ENCODE measurements at regions not wholly inside any gene's neighbourhood (a gene's known extent, or its start where the extent isn't known, plus 50 kb on each side); places are given as distances from the start of the nearest gene placed in this dataset.

GRCh38 chr22:23380911-23381310 lies 199.2 kb downstream of the IGLL1 start (continued):
- TF ChIP-seq HIC1 (tag by site-specific recombination; IDR thresholded peaks at IDR 0.05) (no peak), ZNF324 (tag by site-specific recombination; IDR thresholded peaks at IDR 0.05) (no peak), ZNF335 (tag by site-specific recombination; conservative IDR thresholded peaks at IDR 0.05) (no peak), GLI4 (tag by site-specific recombination; IDR thresholded peaks at IDR 0.05) (no peak), ZNF837 (tag by site-specific recombination; IDR thresholded peaks at IDR 0.05) (no peak), GLIS1 (tag by site-specific recombination; IDR thresholded peaks at IDR 0.05) (no peak), ZNF677 (tag by site-specific recombination; IDR thresholded peaks at IDR 0.05) (no peak), ZNF311 (tag by site-specific recombination; IDR thresholded peaks at IDR 0.05; ENCODE audit: borderline replicate concordance) (0 out of 2 replicates have a peak, but pooled peaks have one; percentile 70), SP7 (tag by site-specific recombination; IDR thresholded peaks at IDR 0.05) (no peak), ZNF248 (tag by site-specific recombination; IDR thresholded peaks at IDR 0.05) (peak; percentile 63; the same call in 1 of the 2 replicates), ZNF555 (tag by site-specific recombination; conservative IDR thresholded peaks at IDR 0.05) (no peak), ZNF155 (tag by site-specific recombination; IDR thresholded peaks at IDR 0.05) (no peak), ZFP41 (tag by site-specific recombination; IDR thresholded peaks at IDR 0.05; ENCODE audit: borderline replicate concordance) (no peak), ZNF148 (tag by site-specific recombination; IDR thresholded peaks at IDR 0.05; ENCODE audit: borderline replicate concordance) (0 out of 2 replicates have a peak, but pooled peaks have one; percentile 82), ZIC2 (tag by site-specific recombination; IDR thresholded peaks at IDR 0.05) (no peak), ZNF366 (tag by site-specific recombination; conservative IDR thresholded peaks at IDR 0.05) (no peak), HOXC10 (CRISPR knock-in tag; IDR thresholded peaks at IDR 0.05) (no peak), ZBTB48 (tag by site-specific recombination; IDR thresholded peaks at IDR 0.05) (0 out of 2 replicates have a peak, but pooled peaks have one; percentile 10), ZNF692 (tag by site-specific recombination; IDR thresholded peaks at IDR 0.05) (no peak), ZNF747 (tag by site-specific recombination; IDR thresholded peaks at IDR 0.05) (0 out of 2 replicates have a peak, but pooled peaks have one; percentile 73), ZNF791 (tag by site-specific recombination; IDR thresholded peaks at IDR 0.05) (no peak), ZNF521 (tag by site-specific recombination; IDR thresholded peaks at IDR 0.05) (no peak; the same call in 1 of the 2 replicates), ZNF785 (tag by site-specific recombination; IDR thresholded peaks at IDR 0.05) (0 out of 2 replicates have a peak, but pooled peaks have one; percentile 25), ZNF544 (tag by site-specific recombination; IDR thresholded peaks at IDR 0.05) (0 out of 2 replicates have a peak, but pooled peaks have one; percentile 36), ZSCAN16 (tag by site-specific recombination; IDR thresholded peaks at IDR 0.05) (no peak), ZBTB21 (tag by site-specific recombination; IDR thresholded peaks at IDR 0.05) (no peak), ZNF621 (tag by site-specific recombination; IDR thresholded peaks at IDR 0.05) (no peak), ZNF16 (tag by site-specific recombination; IDR thresholded peaks at IDR 0.05; ENCODE audit: low read depth) (no peak), SALL2 (tag by site-specific recombination; IDR thresholded peaks at IDR 0.05; ENCODE audit: borderline replicate concordance) (peak; percentile 39; the same call in 1 of the 2 replicates), KLF9 (tag by site-specific recombination; IDR thresholded peaks at IDR 0.05; ENCODE audit: low read depth) (no peak), ZNF221 (tag by site-specific recombination; IDR thresholded peaks at IDR 0.05; ENCODE audit: borderline replicate concordance) (no peak)
- TF ChIP-seq, protein P1, sequence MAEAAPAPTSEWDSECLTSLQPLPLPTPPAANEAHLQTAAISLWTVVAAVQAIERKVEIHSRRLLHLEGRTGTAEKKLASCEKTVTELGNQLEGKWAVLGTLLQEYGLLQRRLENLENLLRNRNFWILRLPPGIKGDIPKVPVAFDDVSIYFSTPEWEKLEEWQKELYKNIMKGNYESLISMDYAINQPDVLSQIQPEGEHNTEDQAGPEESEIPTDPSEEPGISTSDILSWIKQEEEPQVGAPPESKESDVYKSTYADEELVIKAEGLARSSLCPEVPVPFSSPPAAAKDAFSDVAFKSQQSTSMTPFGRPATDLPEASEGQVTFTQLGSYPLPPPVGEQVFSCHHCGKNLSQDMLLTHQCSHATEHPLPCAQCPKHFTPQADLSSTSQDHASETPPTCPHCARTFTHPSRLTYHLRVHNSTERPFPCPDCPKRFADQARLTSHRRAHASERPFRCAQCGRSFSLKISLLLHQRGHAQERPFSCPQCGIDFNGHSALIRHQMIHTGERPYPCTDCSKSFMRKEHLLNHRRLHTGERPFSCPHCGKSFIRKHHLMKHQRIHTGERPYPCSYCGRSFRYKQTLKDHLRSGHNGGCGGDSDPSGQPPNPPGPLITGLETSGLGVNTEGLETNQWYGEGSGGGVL (tag by site-specific recombination; IDR thresholded peaks at IDR 0.05) = no peak
- TF ChIP-seq, protein P2, sequence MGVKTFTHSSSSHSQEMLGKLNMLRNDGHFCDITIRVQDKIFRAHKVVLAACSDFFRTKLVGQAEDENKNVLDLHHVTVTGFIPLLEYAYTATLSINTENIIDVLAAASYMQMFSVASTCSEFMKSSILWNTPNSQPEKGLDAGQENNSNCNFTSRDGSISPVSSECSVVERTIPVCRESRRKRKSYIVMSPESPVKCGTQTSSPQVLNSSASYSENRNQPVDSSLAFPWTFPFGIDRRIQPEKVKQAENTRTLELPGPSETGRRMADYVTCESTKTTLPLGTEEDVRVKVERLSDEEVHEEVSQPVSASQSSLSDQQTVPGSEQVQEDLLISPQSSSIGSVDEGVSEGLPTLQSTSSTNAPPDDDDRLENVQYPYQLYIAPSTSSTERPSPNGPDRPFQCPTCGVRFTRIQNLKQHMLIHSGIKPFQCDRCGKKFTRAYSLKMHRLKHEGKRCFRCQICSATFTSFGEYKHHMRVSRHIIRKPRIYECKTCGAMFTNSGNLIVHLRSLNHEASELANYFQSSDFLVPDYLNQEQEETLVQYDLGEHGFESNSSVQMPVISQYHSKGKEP (tag by site-specific recombination; IDR thresholded peaks at IDR 0.05) = no peak

Measured in HEK293 (cell line).